Testis (tissue), 2 donors: ENCODE measurements at regions not wholly inside any gene's neighbourhood (a gene's known extent, or its start where the extent isn't known, plus 50 kb on each side); places are given as distances from the start of the nearest gene placed in this dataset.

Source experiments
- DNase-seq: peaks from one replicate; pipeline ENCODE4 v3.0.0-alpha.2; 2019
- H3K27ac ChIP-seq, 2 donors: fragments of 200-600 bp; sonication (generic); one replicate each; pipeline ENCODE4 v1.5.1; 2019
- H3K27me3 ChIP-seq: fragments of 200-600 bp; sonication (generic); one replicate; pipeline ENCODE4 v1.5.1; 2019
- H3K36me3 ChIP-seq: fragments of 200-600 bp; sonication (generic); one replicate; pipeline ENCODE4 v1.5.1; 2017; ENCODE audit warnings: low read depth; ENCODE audit errors: missing control alignments
- H3K4me1 ChIP-seq: fragments of 200-600 bp; sonication (generic); one replicate; pipeline ENCODE4 v1.5.1; 2019
- H3K4me3 ChIP-seq, 2 donors: fragments of 200-600 bp; sonication (generic); one replicate each; pipeline ENCODE4 v1.5.1; 2017 to 2019
- H3K9me3 ChIP-seq: fragments of 200-600 bp; sonication (generic); one replicate; pipeline ENCODE4 v1.5.1; 2017
- CTCF ChIP-seq, 3 experiments: fragments of 450-650 bp in 2 of 3; fragments of 200-600 bp in 1 of 3; sonication (generic) in 1 of 3; IDR thresholded peaks; one replicate each; pipeline ENCODE4 v1.5.1; 2016 to 2019; ENCODE audit warnings: antibody characterized with exemption in 3 of 3, mild to moderate bottlenecking in 2 of 3, moderate library complexity in 1 of 3
- POLR2A ChIP-seq: fragments of 450-650 bp; IDR thresholded peaks from one replicate; pipeline ENCODE4 v1.6.1; 2017; ENCODE audit warnings: antibody characterized with exemption, mild to moderate bottlenecking, moderate library complexity
- WGBS, 2 donors: methylation state at CpG; one replicate each; pipeline ENCODE4 v1.1.5; 2018; 5-methylcytosine and 5-hydroxymethylcytosine counted together
- intact Hi-C: fragments of 100-400 bp; cut with DNase I; formaldehyde crosslinking; loops from one replicate; pipeline ENCODE4 v1.15.1; 2023; ENCODE audit warnings: low total_unique reads

GRCh38 chr6:6405997-6406714 is 85.7 kb upstream of the F13A1 start:
- no peaks in the 10 kb centered on the region for H3K36me3 ChIP-seq
- no peak overlapping the region for H3K4me3 ChIP-seq
- TF ChIP-seq CTCF (IDR thresholded peaks at IDR 0.05), result no peak
- no peak for TF ChIP-seq POLR2A
- H3K27me3 ChIP-seq, result no peaks in the 10 kb centered on the region
- no peaks in the 10 kb centered on the region for H3K4me1 ChIP-seq
- DNase-seq, result no peak
- no peaks in the 10 kb centered on the region for H3K9me3 ChIP-seq
- intact Hi-C loops, result no loop called here
- H3K27ac ChIP-seq, result no peak overlapping the region
- 78 to 91% methylated on average over 1 of the region's 1 CpG for WGBS, 2 donors

DNA sequence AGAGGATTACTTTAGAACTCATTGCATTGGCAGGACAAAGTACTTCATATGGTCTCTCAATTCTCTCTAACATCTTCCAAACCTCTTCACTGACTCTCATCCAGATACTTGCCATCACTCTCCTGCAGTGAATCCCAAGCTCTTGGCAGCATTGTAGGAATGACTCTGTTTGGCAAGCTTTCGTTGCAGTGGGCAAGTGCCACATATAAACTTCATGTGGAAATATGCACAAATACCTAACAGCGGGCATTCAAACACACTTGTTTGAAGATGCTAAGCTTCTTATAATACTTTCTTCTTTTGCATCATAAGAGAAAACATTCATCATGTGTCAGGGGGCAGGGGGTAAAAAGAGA is 86.2 kb upstream of the F13A1 start:
- intact Hi-C loops, result no loop called here
- no peaks in the 10 kb centered on the region for H3K27me3 ChIP-seq

DNA sequence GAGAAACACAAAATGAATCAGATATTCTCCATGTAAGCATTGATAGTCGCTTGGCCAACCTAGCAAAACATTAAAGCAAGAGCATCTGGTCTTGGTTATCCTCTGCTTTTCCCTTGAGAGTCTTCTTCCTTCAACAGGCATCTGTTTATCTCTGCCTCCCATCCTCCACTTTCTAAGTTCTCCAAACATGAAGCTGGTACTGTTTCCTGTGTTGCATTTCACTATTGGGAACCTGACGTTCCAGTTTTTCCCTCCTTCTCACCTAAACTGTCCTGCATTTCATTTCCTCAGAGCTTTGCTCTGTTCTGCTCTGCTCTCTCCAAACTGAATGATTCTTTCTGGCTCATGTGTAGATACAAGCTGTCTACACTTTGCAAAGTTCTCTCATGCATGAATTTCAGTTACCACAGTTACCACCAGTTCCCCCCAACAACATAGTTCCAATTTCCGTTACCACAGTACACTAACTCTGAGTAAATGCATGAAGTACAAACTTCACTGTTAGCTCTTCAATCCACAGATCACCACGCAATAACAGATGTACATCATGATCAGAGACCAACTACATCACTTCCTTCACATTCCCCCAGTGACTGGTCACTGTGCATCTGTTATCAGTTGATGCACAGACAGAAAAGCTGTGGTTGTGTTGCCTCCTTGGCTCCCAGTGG is 86.7 kb upstream of the F13A1 start:
- intact Hi-C loops, result no loop called here
- 68 to 72% methylated on average over 4 of the region's 4 CpGs for WGBS, 2 donors
- Histone ChIP-seq H3K9me3 (no peaks in the 10 kb centered on the region), H3K4me3 (no peak overlapping the region), H3K27me3 (no peaks in the 10 kb centered on the region), H3K36me3 (no peaks in the 10 kb centered on the region), H3K4me1 (no peaks in the 10 kb centered on the region), H3K27ac (no peak overlapping the region)
- TF ChIP-seq CTCF (IDR thresholded peaks at IDR 0.05) (no peak), POLR2A (no peak)
- no peak for DNase-seq

More for the DNA sequence above, 86.2 kb upstream of the F13A1 start:
- TF ChIP-seq CTCF (IDR thresholded peaks at IDR 0.05), result no peak
- TF ChIP-seq POLR2A, result no peak
- DNase-seq, result no peak
- 45 to 50% methylated on average over 2 of the region's 2 CpGs for WGBS, 2 donors
- Histone ChIP-seq H3K9me3 (no peaks in the 10 kb centered on the region), H3K4me3 (no peak overlapping the region), H3K36me3 (no peaks in the 10 kb centered on the region), H3K27ac (no peak overlapping the region), H3K4me1 (no peaks in the 10 kb centered on the region)

DNA sequence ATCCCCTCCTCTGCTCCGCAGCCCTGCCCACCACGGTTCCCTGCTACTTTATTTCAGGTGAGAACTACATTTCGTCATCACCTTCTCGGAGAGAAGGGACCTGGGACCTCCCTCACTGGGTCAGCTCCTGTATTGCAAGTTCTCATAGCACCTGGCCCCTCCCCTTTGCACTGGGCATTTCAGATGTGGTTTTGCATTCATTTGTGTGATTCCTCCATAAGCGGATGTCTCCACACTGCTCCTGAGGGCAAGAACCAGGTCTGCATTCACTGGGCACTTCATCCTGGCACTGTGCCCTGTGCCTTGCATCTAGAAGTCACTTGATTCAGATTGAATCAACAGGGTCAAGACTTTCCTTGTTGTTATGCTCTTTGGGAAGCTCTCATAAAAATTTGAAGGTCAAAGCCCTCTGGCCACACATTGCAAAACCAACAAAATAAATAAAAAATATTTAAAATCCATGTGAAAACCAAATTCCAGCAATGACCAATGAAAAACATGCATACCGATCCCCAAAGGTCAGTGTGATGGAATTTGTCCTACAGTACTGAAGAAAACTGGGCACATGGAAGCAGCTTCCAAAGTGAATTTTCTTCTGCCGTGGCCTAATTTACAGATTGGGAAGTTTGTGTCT is 89.1 kb upstream of the F13A1 start:
- H3K4me3 ChIP-seq, result no peak overlapping the region
- H3K4me1 ChIP-seq, result no peaks in the 10 kb centered on the region
- intact Hi-C loops, result no loop called here
- no peak for TF ChIP-seq POLR2A
- no peak for TF ChIP-seq CTCF (IDR thresholded peaks at IDR 0.05)
- H3K36me3 ChIP-seq, result no peaks in the 10 kb centered on the region
- no peaks in the 10 kb centered on the region for H3K27me3 ChIP-seq
- 85 to 86% methylated on average over 7 of the region's 7 CpGs for WGBS, 2 donors
- no peak overlapping the region for H3K27ac ChIP-seq
- H3K9me3 ChIP-seq, result no peaks in the 10 kb centered on the region
- DNase-seq, result no peak
